PC-9 (cell line): ENCODE measurements at regions not wholly inside any gene's neighbourhood (a gene's known extent, or its start where the extent isn't known, plus 50 kb on each side); places are given as distances from the start of the nearest gene placed in this dataset.

ENCODE experiments used
- BruUV-seq: library from RNA; stranded (reverse); fragments of 400-500 nt; replicated peaks from 2 replicates; lab custom pipeline; 2021; lab: Mats Ljungman, UMichigan
- CTCF ChIA-PET: fragments of 300-600 bp; sonication (Branson Sonifier 250); formaldehyde crosslinking; loops from one replicate; lab custom pipeline; 2022; ENCODE audit warnings: antibody characterized with exemption; lab: Charles Lee
- POLR2A ChIA-PET: fragments of 300-600 bp; sonication (Branson Sonifier 250); formaldehyde crosslinking; loops from one replicate; lab custom pipeline; 2022; ENCODE audit warnings: antibody characterized with exemption; ENCODE audit not compliant: unreplicated experiment; lab: Charles Lee
- DNase-seq, 2 experiments: peaks; one replicate each; pipeline versions ENCODE4 v3.0.0 to v3.0.0-alpha.2; 2015 to 2022; ENCODE audit warnings: mixed read lengths in 1 of 2
- H2AFZ ChIP-seq: fragments of 200-600 bp; sonication (generic); 2 replicates; pipeline ENCODE4 v1.8.1; 2017; ENCODE audit warnings: antibody characterized with exemption
- H3F3A ChIP-seq: fragments of 200-600 bp; sonication (generic); 2 replicates; pipeline ENCODE4 v1.8.1; 2017; ENCODE audit warnings: antibody characterized with exemption, mild to moderate bottlenecking, low read depth; ENCODE audit not compliant: insufficient read depth
- H3K27ac ChIP-seq: fragments of 200-600 bp; sonication (generic); 2 replicates; pipeline ENCODE4 v1.6.1; 2016; ENCODE audit warnings: mixed run types
- H3K27me3 ChIP-seq: fragments of 200-600 bp; sonication (generic); 2 replicates; pipeline ENCODE4 v1.6.1; 2016; ENCODE audit warnings: low read depth, mixed run types; ENCODE audit not compliant: insufficient read depth
- H3K36me3 ChIP-seq: fragments of 200-600 bp; sonication (generic); 2 replicates; pipeline ENCODE4 v1.6.1; 2016; ENCODE audit warnings: low read depth, mixed run types
- H3K4me1 ChIP-seq: fragments of 200-600 bp; sonication (generic); replicated peaks from 2 replicates; pipeline ENCODE4 v1.6.1; 2016; ENCODE audit warnings: mixed run types; ENCODE audit not compliant: insufficient read depth
- H3K4me2 ChIP-seq: fragments of 200-600 bp; sonication (generic); 2 replicates; pipeline ENCODE4 v1.6.1; 2017; ENCODE audit warnings: mixed run types
- H3K4me3 ChIP-seq: fragments of 200-600 bp; sonication (generic); 2 replicates; pipeline ENCODE4 v1.6.1; 2016; ENCODE audit warnings: mixed run types
- H3K79me2 ChIP-seq: fragments of 200-600 bp; sonication (generic); 2 replicates; pipeline ENCODE4 v1.6.1; 2017; ENCODE audit warnings: low read depth, mixed run types
- H3K9me2 ChIP-seq: fragments of 200-600 bp; sonication (generic); 2 replicates; pipeline ENCODE4 v1.8.1; 2017; ENCODE audit warnings: mild to moderate bottlenecking; ENCODE audit not compliant: insufficient read depth
- H3K9me3 ChIP-seq: fragments of 200-600 bp; sonication (generic); 2 replicates; pipeline ENCODE4 v1.8.1; 2016; ENCODE audit warnings: low read depth; ENCODE audit not compliant: insufficient read depth
- H4K20me1 ChIP-seq: fragments of 200-600 bp; sonication (generic); 2 replicates; pipeline ENCODE4 v1.8.1; 2017; ENCODE audit not compliant: insufficient read depth
- EZH2 ChIP-seq: fragments of 200-600 bp; sonication (generic); IDR thresholded peaks from 2 replicates; pipeline ENCODE4 v1.8.0; 2017; ENCODE audit warnings: antibody characterized with exemption, low read depth
- intact Hi-C: fragments of 100-400 bp; cut with micrococcal nuclease; formaldehyde crosslinking; loops from one replicate; pipeline ENCODE4 v1.10.0; 2022; ENCODE audit not compliant: unreplicated experiment
- TF ChIP-seq, protein P1 (sequence below): fragments of 200-600 bp; sonication (generic); conservative IDR thresholded peaks from 2 replicates; pipeline ENCODE4 v1.6.1; 2017; ENCODE audit warnings: mixed run types, antibody characterized with exemption, mild to moderate bottlenecking, moderate library complexity

DNA sequence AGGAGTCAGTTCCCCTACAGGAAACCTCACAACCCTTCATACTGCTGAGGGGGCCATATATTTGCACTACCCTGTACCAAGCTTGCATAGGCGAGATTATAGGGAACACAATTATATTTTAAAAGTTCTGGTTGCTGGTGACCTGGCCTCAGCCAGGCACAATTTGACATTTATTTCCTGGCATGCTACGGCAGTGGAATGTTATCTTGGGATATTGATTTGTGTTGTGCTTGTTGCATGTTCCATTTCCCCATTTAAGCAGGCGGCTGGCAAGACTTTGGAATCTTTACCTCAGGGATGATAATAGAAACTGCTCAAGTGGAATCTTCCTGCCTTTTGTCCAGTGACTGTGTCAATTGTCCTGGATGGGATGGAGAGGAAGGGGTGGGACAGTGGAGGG, 67.0 kb upstream of the RPS23 start:
- Histone ChIP-seq H2AFZ (no peak overlapping the region), H3K4me1 (no peaks in the 10 kb centered on the region), H3K9me2 (no peaks in the 10 kb centered on the region), H3K4me3 (no peak overlapping the region), H3F3A (no peaks in the 10 kb centered on the region), H3K27me3 (no peaks in the 10 kb centered on the region), H3K27ac (no peak overlapping the region), H3K9me3 (no peaks in the 10 kb centered on the region), H4K20me1 (no peaks in the 10 kb centered on the region), H3K36me3 (no peaks in the 10 kb centered on the region), H3K79me2 (no peaks in the 10 kb centered on the region), H3K4me2 (no peak overlapping the region)
- ChIA-PET CTCF (no interaction called here), POLR2A (no interaction called here)
- no peak for DNase-seq
- no TSS peak for BruUV-seq
- intact Hi-C loops = no loop called here
- TF ChIP-seq EZH2 = no peak
- TF ChIP-seq, protein P1, sequence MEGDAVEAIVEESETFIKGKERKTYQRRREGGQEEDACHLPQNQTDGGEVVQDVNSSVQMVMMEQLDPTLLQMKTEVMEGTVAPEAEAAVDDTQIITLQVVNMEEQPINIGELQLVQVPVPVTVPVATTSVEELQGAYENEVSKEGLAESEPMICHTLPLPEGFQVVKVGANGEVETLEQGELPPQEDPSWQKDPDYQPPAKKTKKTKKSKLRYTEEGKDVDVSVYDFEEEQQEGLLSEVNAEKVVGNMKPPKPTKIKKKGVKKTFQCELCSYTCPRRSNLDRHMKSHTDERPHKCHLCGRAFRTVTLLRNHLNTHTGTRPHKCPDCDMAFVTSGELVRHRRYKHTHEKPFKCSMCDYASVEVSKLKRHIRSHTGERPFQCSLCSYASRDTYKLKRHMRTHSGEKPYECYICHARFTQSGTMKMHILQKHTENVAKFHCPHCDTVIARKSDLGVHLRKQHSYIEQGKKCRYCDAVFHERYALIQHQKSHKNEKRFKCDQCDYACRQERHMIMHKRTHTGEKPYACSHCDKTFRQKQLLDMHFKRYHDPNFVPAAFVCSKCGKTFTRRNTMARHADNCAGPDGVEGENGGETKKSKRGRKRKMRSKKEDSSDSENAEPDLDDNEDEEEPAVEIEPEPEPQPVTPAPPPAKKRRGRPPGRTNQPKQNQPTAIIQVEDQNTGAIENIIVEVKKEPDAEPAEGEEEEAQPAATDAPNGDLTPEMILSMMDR = no peak

DNA sequence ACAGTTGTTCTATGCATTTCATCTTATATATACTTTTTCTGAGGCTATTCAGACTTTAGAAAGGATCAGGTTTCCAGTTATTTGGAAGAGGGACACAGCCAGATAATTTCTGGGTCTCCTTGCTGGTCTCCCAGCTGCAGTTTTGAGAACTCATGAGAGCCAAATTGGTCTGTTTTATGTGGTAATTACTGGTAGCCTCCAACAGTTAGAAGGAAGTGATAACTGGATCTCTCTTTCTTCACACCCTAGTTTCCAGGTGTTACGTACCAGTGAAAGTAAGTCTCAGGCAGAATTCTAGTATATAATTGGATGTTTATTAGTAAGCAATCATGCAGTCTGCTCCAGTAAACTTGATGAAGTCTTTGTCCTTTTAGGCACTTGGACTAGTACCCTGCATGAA, 63.2 kb upstream of the RPS23 start:
- H2AFZ ChIP-seq = no peak overlapping the region
- intact Hi-C loops = no loop called here
- H3K4me3 ChIP-seq = no peak overlapping the region
- H3K36me3 ChIP-seq = no peaks in the 10 kb centered on the region
- no peak overlapping the region for H3K27ac ChIP-seq
- ChIA-PET CTCF (no interaction called here), POLR2A (no interaction called here)
- H4K20me1 ChIP-seq = no peaks in the 10 kb centered on the region
- H3K4me1 ChIP-seq = no peaks in the 10 kb centered on the region
- no peaks in the 10 kb centered on the region for H3K79me2 ChIP-seq
- TF ChIP-seq, protein P1 = no peak
- TF ChIP-seq EZH2 = no peak
- DNase-seq = no peak
- no peak overlapping the region for H3K4me2 ChIP-seq
- H3K27me3 ChIP-seq = no peaks in the 10 kb centered on the region
- no peaks in the 10 kb centered on the region for H3F3A ChIP-seq
- H3K9me3 ChIP-seq = no peaks in the 10 kb centered on the region
- no TSS peak for BruUV-seq
- H3K9me2 ChIP-seq = no peaks in the 10 kb centered on the region

DNA sequence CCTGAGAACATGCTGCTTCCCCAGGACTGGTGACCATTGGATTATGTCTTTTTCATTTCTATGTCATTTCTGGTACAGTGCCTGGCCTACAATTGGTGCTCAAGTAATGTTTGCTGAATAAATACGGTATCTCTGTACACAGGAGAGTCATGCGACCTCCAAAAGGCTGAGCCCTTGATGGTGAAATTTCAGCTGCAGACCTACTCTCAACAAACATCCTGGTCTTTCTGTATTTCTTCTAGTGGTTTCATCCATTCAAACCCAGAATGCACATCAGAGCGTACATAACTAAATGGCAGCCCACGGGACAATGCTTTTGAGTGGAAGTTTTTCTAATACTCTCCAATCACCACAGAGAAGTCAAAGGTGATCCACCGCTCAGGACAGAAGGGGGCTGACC, 62.6 kb upstream of the RPS23 start:
- Histone ChIP-seq H3K4me3 (no peak overlapping the region), H3K9me3 (no peaks in the 10 kb centered on the region), H3K4me1 (no peaks in the 10 kb centered on the region), H3K79me2 (no peaks in the 10 kb centered on the region), H3K9me2 (no peaks in the 10 kb centered on the region), H3F3A (no peaks in the 10 kb centered on the region), H3K36me3 (no peaks in the 10 kb centered on the region), H3K27me3 (no peaks in the 10 kb centered on the region), H2AFZ (no peak overlapping the region), H3K4me2 (no peak overlapping the region), H4K20me1 (no peaks in the 10 kb centered on the region), H3K27ac (no peak overlapping the region)
- ChIA-PET CTCF (no interaction called here), POLR2A (no interaction called here)
- TF ChIP-seq EZH2 = no peak
- TF ChIP-seq, protein P1 = no peak
- intact Hi-C loops = no loop called here
- no peak for DNase-seq
- BruUV-seq = no TSS peak
